ENCODE measurements at regions not wholly inside any gene's neighbourhood (a gene's known extent, or its start where the extent isn't known, plus 50 kb on each side); places are given as distances from the start of the nearest gene placed in this dataset.
A peak's percentile ranks its signal among the peaks of the same experiment; 100 is the strongest.

GRCh38 chr1:193411215-193411614 lies 224.8 kb upstream of the B3GALT2 start (continued):
- TF ChIP-seq KDM4B (IDR thresholded peaks at IDR 0.05; ENCODE audit: borderline replicate concordance in 2 of 2, low read depth in 1 of 2) (no peak), SMARCA4 (IDR thresholded peaks at IDR 0.05) (no peak), SMAD4 (CRISPR knock-in tag; conservative IDR thresholded peaks at IDR 0.05) (no peak), SRSF9 (IDR thresholded peaks at IDR 0.05; ENCODE audit: borderline replicate concordance, low read depth, low read length) (no peak), DDX20 (tag; IDR thresholded peaks at IDR 0.05; ENCODE audit: low read depth) (no peak), NR0B1 (IDR thresholded peaks at IDR 0.05; ENCODE audit: partially characterized antibody) (no peak), PHB (CRISPR knock-in tag; IDR thresholded peaks at IDR 0.05) (no peak), POLR2AphosphoS2 (IDR thresholded peaks at IDR 0.05; ENCODE audit: low read length) (no peak)
- TF ChIP-seq, protein P1, sequence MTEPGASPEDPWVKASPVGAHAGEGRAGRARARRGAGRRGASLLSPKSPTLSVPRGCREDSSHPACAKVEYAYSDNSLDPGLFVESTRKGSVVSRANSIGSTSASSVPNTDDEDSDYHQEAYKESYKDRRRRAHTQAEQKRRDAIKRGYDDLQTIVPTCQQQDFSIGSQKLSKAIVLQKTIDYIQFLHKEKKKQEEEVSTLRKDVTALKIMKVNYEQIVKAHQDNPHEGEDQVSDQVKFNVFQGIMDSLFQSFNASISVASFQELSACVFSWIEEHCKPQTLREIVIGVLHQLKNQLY (CRISPR knock-in tag; conservative IDR thresholded peaks at IDR 0.05), result no peak

GRCh38 chr1:193408782-193409293 lies 222.4 kb upstream of the B3GALT2 start:
- no peaks in the 10 kb centered on the region for H3K4me1 ChIP-seq (replicated peaks in 1 of 2; ENCODE audit: control insufficient read depth in 2 of 2, insufficient read depth in 2 of 2, low read length in 2 of 2)
- no peak overlapping the region for H2AFZ ChIP-seq (ENCODE audit: low read depth, low read length)
- H3K4me2 ChIP-seq (ENCODE audit: insufficient read depth, low read length), result no peak overlapping the region
- POLR2A ChIA-PET, result no interaction called here
- BruUV-seq (replicated peaks), result no TSS peak
- FAIRE-seq, result no peak
- no peaks in the 10 kb centered on the region for H3K36me3 ChIP-seq (ENCODE audit: control insufficient read depth, insufficient read depth, low read length)
- H4K20me1 ChIP-seq (replicated peaks; ENCODE audit: control insufficient read depth, insufficient read depth, low read length), result no peaks in the 10 kb centered on the region
- H3K9me1 ChIP-seq (ENCODE audit: control insufficient read depth, insufficient read depth, low read length), result no peaks in the 10 kb centered on the region
- CTCF ChIA-PET (ENCODE audit: low intra/inter-chr PET ratio), result no interaction called here
- no peaks in the 10 kb centered on the region for H3K9me3 ChIP-seq (replicated peaks; ENCODE audit: control insufficient read depth, insufficient read depth, low read depth, low read length)
- H3K27me3 ChIP-seq (ENCODE audit: control insufficient read depth in 2 of 2, insufficient read depth in 2 of 2, low read length in 2 of 2), result no peaks in the 10 kb centered on the region
- no peak overlapping the region for H3K27ac ChIP-seq (ENCODE audit: extremely low read depth, low read depth, low read length)
- no peak overlapping the region for H3K4me3 ChIP-seq
- peak; percentile 47 for ATAC-seq
- in situ Hi-C loops (cut with MboI), result no loop called here
- TF ChIP-seq, protein P2, sequence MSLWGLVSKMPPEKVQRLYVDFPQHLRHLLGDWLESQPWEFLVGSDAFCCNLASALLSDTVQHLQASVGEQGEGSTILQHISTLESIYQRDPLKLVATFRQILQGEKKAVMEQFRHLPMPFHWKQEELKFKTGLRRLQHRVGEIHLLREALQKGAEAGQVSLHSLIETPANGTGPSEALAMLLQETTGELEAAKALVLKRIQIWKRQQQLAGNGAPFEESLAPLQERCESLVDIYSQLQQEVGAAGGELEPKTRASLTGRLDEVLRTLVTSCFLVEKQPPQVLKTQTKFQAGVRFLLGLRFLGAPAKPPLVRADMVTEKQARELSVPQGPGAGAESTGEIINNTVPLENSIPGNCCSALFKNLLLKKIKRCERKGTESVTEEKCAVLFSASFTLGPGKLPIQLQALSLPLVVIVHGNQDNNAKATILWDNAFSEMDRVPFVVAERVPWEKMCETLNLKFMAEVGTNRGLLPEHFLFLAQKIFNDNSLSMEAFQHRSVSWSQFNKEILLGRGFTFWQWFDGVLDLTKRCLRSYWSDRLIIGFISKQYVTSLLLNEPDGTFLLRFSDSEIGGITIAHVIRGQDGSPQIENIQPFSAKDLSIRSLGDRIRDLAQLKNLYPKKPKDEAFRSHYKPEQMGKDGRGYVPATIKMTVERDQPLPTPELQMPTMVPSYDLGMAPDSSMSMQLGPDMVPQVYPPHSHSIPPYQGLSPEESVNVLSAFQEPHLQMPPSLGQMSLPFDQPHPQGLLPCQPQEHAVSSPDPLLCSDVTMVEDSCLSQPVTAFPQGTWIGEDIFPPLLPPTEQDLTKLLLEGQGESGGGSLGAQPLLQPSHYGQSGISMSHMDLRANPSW (CRISPR knock-in tag; IDR thresholded peaks at IDR 0.05), result no peak
- peak; percentile 37; the same call in 1 of the 2 replicates for TF ChIP-seq NFIC (IDR thresholded peaks at IDR 0.05)
- TF ChIP-seq TEAD1 (CRISPR knock-in tag; IDR thresholded peaks at IDR 0.05), result 0 out of 4 replicates have a peak, but pooled peaks of 1 of the 2 experiments have one; percentile 43
- intact Hi-C loops (cut with micrococcal nuclease), result no loop called here
- peak in 1 of 4 experiments; percentile 31 for DNase-seq (ENCODE audit: extremely low read depth in 1 of 4, low spot score in 3 of 4)
- no peaks in the 10 kb centered on the region for H3K79me2 ChIP-seq (ENCODE audit: control insufficient read depth, insufficient read depth, low read length)
- no peak overlapping the region for H3K9ac ChIP-seq (ENCODE audit: insufficient read depth in 1 of 2, low read depth in 2 of 2, low read length in 2 of 2)
- WGBS (ENCODE audit: insufficient coverage, low coverage, missing lambda C conversion rate), result 2% methylated on average over 9 of the region's 9 CpGs

Data from K562 (cell line).